ENCODE measurements at regions not wholly inside any gene's neighbourhood (a gene's known extent, or its start where the extent isn't known, plus 50 kb on each side); places are given as distances from the start of the nearest gene placed in this dataset.

DNA sequence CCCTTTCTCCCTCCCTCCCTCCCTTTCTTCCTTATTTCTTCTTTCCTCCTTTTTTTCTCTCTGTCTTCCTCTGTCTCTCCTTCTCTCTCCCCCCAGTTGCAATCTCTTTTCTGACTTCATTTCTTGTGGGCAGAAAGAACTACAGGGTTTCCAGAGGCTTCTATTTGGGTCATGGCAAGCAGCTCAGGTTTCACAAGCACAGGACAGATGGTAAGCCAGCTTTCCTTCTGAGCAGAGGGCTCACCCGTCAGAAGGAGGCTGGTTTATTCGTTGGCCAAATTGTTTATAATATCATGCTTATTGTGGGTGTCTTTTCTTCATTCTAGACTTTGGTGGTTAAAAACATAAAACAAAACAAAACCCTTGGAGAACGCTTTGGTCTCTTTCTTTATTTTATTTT is 58.9 kb upstream of the CLMP start:
- TF ChIP-seq, protein P1, sequence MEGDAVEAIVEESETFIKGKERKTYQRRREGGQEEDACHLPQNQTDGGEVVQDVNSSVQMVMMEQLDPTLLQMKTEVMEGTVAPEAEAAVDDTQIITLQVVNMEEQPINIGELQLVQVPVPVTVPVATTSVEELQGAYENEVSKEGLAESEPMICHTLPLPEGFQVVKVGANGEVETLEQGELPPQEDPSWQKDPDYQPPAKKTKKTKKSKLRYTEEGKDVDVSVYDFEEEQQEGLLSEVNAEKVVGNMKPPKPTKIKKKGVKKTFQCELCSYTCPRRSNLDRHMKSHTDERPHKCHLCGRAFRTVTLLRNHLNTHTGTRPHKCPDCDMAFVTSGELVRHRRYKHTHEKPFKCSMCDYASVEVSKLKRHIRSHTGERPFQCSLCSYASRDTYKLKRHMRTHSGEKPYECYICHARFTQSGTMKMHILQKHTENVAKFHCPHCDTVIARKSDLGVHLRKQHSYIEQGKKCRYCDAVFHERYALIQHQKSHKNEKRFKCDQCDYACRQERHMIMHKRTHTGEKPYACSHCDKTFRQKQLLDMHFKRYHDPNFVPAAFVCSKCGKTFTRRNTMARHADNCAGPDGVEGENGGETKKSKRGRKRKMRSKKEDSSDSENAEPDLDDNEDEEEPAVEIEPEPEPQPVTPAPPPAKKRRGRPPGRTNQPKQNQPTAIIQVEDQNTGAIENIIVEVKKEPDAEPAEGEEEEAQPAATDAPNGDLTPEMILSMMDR (IDR thresholded peaks at IDR 0.05), result no peak
- no peak for TF ChIP-seq POLR2A (IDR thresholded peaks at IDR 0.05)

Measured in adrenal gland (tissue), 5 donors.